ENCODE measurements at regions not wholly inside any gene's neighbourhood (a gene's known extent, or its start where the extent isn't known, plus 50 kb on each side); places are given as distances from the start of the nearest gene placed in this dataset.

- no peak overlapping the region for H3K27ac ChIP-seq
- no peak overlapping the region for H3K4me3 ChIP-seq
- H3K4me2 ChIP-seq: peak overlapping the region; percentile 16
- peaks cover 6% of the 10 kb centered on the region for H3K4me1 ChIP-seq (ENCODE audit: insufficient read depth)
- TF ChIP-seq EZH2 (IDR thresholded peaks at IDR 0.05; ENCODE audit: borderline replicate concordance) (no peak), EZH2phosphoT487 (IDR thresholded peaks at IDR 0.05; ENCODE audit: low read depth, severe bottlenecking, unreplicated experiment) (no peak), CTCF (IDR thresholded peaks at IDR 0.05; ENCODE audit: poor library complexity) (no peak)
- H4K20me1 ChIP-seq (ENCODE audit: insufficient read depth, poor library complexity, severe bottlenecking): no peaks in the 10 kb centered on the region
- H3K9me2 ChIP-seq (replicated peaks; ENCODE audit: insufficient read depth): no peaks in the 10 kb centered on the region
- no peaks in the 10 kb centered on the region for H3K27me3 ChIP-seq
- no peaks in the 10 kb centered on the region for H3K79me2 ChIP-seq
- 41% methylated on average over 8 of the region's 8 CpGs for WGBS (ENCODE audit: low lambda C conversion rate, missing lambda C conversion rate)
- no peaks in the 10 kb centered on the region for H3K36me3 ChIP-seq (replicated peaks; ENCODE audit: insufficient read depth, low read depth)
- DNase-seq (ENCODE audit: low spot score): no peak
- no peaks in the 10 kb centered on the region for H3K9me3 ChIP-seq (ENCODE audit: low read depth)
- H2AFZ ChIP-seq: no peak overlapping the region
Observed at GRCh38 chr14:85308531-85309300, 221.2 kb upstream of the FLRT2 start.

- no peak for TF ChIP-seq EZH2phosphoT487 (IDR thresholded peaks at IDR 0.05; ENCODE audit: low read depth, severe bottlenecking, unreplicated experiment)
- no peak for TF ChIP-seq CTCF (IDR thresholded peaks at IDR 0.05; ENCODE audit: poor library complexity)
Observed at GRCh38 chr14:85310491-85311272, 219.3 kb upstream of the FLRT2 start.

GRCh38 chr14:85313560-85314207, 216.3 kb upstream of the FLRT2 start:
- Histone ChIP-seq H3K79me2 (no peaks in the 10 kb centered on the region), H3K4me2 (no peak overlapping the region), H3K4me1 (ENCODE audit: insufficient read depth) (peaks cover 12% of the 10 kb centered on the region), H4K20me1 (ENCODE audit: insufficient read depth, poor library complexity, severe bottlenecking) (no peaks in the 10 kb centered on the region), H3K9me3 (ENCODE audit: low read depth) (no peaks in the 10 kb centered on the region), H3K27me3 (no peaks in the 10 kb centered on the region), H3K4me3 (no peak overlapping the region), H3K27ac (peak overlapping the region; percentile 4), H2AFZ (no peak overlapping the region), H3K36me3 (replicated peaks; ENCODE audit: insufficient read depth, low read depth) (no peaks in the 10 kb centered on the region), H3K9me2 (replicated peaks; ENCODE audit: insufficient read depth) (no peaks in the 10 kb centered on the region)
- 58% methylated on average over 2 of the region's 2 CpGs for WGBS (ENCODE audit: low lambda C conversion rate, missing lambda C conversion rate)
- no peak for DNase-seq (ENCODE audit: low spot score)
- TF ChIP-seq CTCF (IDR thresholded peaks at IDR 0.05; ENCODE audit: poor library complexity) (no peak), EZH2 (IDR thresholded peaks at IDR 0.05; ENCODE audit: borderline replicate concordance) (no peak), EZH2phosphoT487 (IDR thresholded peaks at IDR 0.05; ENCODE audit: low read depth, severe bottlenecking, unreplicated experiment) (no peak)

More at GRCh38 chr14:85310491-85311272, 219.3 kb upstream of the FLRT2 start:
- WGBS (ENCODE audit: low lambda C conversion rate, missing lambda C conversion rate): 97% methylated on average over 8 of the region's 8 CpGs
- Histone ChIP-seq H3K4me3 (no peak overlapping the region), H3K36me3 (replicated peaks; ENCODE audit: insufficient read depth, low read depth) (no peaks in the 10 kb centered on the region), H3K9me3 (ENCODE audit: low read depth) (no peaks in the 10 kb centered on the region), H3K79me2 (no peaks in the 10 kb centered on the region), H3K9me2 (replicated peaks; ENCODE audit: insufficient read depth) (no peaks in the 10 kb centered on the region), H4K20me1 (ENCODE audit: insufficient read depth, poor library complexity, severe bottlenecking) (no peaks in the 10 kb centered on the region), H3K4me2 (no peak overlapping the region), H2AFZ (no peak overlapping the region), H3K27ac (no peak overlapping the region), H3K4me1 (ENCODE audit: insufficient read depth) (peaks cover 6% of the 10 kb centered on the region), H3K27me3 (no peaks in the 10 kb centered on the region)
- no peak for DNase-seq (ENCODE audit: low spot score)
